COLO668 (cell line): ENCODE measurements at regions not wholly inside any gene's neighbourhood (a gene's known extent, or its start where the extent isn't known, plus 50 kb on each side); places are given as distances from the start of the nearest gene placed in this dataset.
A peak's percentile ranks its signal among the peaks of the same experiment; 100 is the strongest.

Experiments
- DNase-seq: peaks from one replicate; lab custom pipeline; 2025; ENCODE audit not compliant: unreplicated experiment; lab: John Stamatoyannopoulos, UW

DNA sequence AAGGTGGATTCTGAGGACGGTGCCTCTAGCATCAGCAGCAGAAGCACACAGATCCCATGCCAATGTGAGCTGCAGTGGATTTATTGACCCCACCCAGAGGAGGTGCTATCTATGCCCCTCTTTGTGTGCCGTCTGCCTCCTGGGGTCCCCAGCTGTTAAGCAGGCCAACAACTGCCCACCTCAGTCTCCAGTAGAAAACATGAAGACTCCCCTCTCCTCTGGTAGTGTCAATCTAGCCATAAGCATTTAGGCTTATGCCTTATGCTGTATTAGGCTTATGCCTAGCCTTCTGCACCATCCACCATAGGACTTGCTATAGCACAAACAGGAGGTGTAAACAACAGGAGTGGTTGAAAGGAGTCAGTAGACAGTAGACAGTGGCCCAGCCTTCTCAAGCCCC, 417.9 kb upstream of the C16orf82 start:
- no peak for DNase-seq

DNA sequence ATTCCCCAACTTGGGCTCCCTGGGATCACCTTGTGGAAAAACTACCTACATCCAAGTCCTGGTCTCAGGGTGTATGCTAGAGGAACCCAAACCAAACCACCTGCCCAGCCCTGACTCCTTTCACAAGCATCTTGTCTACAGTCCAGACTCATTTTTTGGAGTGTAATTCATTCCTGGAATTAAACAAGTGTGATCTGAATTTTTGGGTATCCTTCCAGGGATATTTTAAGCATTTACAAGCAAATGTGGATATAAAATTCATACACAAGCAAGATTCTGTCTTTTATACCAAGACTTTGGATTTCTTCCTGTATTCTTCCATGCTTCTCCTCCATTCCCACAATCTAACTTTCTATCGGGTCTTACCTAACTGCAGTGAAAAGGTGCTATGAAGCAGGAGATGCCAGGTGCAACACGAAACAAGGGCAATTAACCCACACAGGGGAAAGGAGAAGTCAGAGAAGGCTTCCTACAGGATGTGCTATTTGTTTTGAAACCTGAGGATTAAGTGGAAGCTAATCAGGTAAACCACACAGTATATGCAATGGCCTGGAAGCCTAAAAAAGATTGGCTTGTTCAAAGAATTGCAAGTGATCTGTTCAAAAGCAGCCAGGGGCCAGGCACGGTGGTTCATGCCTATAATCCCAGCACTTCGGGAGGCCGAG, 417.2 kb upstream of the C16orf82 start:
- DNase-seq, result peak; percentile 54

DNA sequence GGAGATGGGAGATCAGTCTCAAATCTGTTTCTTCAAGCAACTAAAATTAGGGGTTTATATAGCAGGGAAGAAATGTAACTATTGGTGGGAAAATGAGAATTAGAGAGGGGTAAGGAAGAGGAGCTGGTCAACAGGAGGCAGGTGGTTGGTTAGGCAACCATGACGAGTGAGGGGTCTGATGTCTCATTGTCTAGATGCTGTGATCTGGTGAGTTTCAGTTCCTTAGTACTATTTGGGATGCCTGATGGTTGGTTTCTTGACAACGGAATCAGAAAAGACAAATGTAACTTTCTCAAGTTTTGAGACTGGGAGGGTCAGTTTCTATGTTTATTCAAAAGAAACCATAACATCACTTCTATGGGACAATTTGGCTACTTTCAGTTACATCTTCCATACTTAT, 415.3 kb upstream of the C16orf82 start:
- DNase-seq, result no peak

DNA sequence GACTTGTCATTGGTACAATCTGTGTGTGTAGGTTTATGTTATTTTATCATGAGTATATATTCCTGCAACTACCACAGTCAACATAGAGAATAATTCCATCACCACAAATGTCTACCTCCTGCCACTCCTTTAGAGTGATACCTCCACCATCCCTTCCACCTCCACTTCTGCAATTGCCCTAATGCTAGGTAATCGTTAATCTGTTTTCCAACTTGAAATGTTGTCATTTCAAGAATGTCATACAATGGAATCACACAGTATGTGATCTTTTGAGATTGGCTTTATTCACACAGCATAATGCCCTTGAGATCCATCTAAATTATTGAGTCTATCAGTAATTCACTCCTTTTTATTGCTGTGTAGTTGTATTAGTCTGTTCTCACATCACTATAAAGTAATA, 414.8 kb upstream of the C16orf82 start:
- DNase-seq, result no peak

DNA sequence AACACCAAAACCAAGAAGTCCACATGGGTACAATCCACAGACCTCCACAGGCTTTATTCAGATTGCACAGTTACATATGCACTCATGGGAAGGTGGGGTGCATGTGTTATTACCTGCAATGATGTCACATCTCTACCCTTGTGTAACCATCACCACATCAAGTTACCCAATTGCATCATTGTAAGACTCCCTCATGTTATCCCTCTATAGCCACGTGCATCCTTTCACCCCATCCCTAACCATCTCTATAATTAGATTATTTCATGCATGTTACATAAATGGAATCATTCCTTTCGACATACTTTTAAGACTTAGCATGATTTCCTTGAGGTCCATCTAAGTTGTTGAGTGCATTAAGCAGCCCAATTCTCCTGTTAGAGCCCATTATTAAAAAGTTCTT, 408.2 kb upstream of the C16orf82 start:
- no peak for DNase-seq

DNA sequence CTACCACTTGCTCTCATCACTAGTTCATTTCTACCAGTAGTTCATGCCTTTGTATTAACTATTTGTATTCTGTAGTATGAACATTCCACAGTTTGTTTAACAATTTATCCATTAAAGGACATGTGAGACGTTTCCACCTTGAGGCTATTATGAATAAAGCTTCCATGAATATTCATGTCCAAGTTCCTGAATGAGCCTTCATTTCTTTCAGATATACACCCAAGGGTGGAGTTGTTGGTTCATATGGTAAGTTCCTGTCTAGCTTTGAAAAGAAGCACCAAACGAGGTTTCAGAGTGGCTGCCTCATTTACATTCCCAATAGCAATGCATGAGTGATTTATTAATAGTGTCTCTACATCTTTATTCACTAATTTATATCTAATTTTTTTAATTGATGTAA, 407.8 kb upstream of the C16orf82 start:
- DNase-seq, result no peak

DNA sequence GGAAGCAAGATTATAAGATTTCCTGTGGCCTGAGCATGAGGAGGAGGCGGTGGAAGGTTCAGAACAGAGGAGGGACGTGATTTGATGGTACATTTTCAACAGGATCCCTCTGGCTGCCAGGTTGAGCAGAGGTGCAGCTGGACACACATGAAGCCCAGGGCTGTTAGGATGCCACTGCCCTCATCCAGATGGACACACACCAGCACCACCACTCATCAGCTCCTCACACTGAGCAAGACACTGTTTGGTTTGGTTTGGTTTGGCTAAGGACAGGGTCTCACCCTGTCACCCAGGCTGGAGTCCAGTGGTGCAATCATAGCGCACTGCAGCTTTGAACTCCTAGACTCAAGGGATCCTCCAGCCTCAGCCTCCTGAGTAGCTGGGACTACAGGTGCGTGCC, 402.6 kb upstream of the C16orf82 start:
- DNase-seq, result no peak

DNA sequence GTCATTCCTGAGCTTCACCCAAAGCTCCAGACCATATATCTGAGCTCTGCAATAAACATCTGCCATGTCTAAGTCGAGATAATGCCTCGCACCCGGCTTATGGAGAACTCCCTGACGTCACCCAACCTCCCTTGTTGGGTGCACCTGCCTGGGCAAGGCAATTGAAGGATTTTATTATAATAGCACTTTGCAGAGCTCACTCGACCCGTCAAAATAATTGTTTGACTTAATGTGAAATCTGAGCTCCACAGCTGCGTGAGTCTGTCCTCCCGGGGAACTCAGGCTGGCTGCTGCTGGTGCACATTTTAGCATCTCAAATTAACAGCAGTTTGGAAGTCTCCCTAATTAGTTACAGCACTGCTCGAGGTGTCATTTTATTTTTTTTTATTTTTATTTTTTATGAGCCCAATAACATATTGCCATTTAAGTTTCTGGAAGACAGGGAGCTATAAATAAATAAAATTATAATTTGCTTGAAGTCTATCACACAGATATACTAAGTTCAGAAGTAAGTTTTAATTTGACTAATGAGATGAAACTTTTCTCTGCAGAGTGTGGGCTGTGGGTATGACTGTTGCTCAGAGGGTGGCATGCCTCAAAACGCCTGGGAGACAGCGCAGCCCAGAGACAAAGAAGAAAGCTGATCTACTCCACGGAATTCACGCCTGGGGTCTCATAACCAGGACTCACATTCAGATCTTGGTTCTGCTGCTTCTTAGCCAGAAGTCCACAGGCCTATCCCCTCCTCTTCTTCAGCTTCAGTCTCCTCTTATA, 401.4 kb upstream of the C16orf82 start:
- DNase-seq, result peak; percentile 91

DNA sequence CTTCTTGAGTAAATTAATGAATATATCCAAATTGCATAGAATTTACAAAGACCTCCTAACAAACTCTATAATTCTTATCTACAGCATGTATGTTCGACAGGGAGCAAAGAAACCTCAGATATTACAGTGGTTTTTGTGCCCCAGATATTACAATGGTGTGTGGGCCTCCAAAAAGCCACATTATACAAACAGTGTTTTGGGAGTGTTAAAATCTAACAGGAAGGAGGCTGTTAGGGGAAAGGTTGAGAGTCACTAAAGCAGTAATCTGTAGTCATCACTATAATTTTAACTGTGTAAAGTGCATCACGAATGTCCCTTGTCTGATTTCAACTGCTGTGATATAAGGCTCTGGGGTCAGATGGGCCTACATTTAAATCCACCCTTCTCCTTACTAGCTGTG, 400.2 kb upstream of the C16orf82 start:
- DNase-seq, result no peak

DNA sequence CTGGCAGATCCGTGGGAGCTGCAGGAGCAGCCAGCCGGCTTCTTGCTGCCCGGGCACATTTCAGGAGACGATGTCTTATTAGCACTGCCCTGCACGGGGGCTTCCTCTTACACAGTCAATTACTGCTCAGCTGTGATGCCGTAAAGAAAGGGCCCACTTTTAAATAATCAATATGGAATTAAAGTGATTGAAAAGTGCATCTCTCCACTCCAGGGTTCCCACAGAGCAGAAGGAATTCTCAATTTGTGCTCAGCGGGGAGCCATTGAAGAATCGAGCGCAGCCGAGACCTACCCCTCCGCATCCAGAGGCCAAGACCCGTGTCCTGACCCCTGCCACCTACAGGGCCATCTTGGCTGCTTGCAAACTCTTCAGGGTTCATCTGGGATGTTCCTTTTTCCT, 399.4 kb upstream of the C16orf82 start:
- DNase-seq, result no peak

DNA sequence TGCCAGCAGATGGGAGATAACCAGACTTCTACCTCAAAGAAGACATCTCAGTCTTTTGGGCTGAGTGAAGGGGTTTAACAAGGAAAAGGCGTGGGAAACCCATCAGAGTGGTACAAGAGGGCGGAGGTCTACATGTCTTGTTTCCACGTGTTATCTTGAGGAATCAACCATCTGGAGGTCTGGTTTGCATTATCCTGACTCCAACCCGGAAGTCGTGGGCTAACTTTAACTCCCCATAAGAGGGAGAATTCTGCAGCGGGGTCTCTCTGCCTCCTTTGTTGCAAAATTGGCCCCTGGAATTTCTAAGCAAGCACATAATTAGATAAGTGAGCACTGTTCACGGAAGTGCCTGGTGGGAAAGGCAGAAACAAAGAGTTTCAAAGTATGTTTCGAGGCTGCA, 398.7 kb upstream of the C16orf82 start:
- no peak for DNase-seq

DNA sequence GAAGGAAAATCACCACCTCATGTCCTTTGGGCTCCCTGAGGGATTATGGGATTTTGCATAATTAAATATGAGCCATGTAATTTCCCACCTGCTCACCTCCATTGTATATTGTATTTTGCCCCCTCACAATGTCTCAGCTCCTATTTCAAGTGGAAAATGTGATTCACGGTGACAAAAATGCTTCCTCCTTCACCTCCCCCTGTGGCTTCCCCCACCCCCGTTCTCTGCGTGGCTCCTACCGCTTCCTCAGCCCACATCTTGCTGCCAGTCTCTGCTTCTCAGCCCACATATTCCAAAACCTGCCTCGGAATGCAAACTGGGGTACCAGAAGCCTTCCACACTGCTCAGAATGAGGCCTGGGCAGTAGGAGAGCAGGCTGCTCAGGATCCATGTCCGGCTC, 394.5 kb upstream of the C16orf82 start:
- DNase-seq, result no peak

DNA sequence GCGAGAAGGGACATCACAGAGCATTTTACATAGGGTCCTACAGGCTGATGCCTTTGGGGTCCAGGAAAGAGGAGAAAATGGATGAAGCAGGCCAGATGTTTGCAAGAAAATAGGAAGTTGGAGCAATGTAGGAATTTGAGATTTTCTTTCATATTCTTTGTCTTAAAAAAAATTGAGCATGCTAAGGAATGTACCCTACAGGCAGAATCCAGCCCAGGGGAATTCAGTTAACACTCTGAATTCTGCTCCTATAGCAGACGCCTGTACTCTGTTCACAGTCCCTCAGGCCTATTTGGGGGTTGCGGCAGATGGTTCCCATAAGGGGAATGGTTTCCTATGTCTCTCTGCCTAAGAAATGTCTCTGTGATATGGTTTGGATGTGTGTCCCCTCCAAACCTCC, 393.7 kb upstream of the C16orf82 start:
- no peak for DNase-seq

DNA sequence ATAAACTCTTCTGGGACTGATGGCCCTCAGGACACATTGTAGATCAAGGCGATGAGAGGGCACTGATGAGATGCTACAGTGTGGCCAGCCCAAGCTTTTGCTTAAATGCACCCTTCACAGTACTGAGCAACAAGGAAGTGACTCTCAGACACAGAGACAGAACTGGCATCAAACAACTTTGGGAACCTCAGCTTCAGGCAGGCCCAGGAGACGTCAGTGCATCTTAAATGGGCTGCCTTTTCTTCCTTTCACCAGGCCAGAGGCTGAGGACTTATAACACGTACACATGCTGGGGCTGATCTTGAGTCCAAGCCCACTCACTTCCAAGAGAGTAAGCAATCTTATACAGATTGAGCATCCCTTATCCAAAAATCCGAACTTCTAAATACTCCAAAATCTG, 386.1 kb upstream of the C16orf82 start:
- DNase-seq, result no peak

DNA sequence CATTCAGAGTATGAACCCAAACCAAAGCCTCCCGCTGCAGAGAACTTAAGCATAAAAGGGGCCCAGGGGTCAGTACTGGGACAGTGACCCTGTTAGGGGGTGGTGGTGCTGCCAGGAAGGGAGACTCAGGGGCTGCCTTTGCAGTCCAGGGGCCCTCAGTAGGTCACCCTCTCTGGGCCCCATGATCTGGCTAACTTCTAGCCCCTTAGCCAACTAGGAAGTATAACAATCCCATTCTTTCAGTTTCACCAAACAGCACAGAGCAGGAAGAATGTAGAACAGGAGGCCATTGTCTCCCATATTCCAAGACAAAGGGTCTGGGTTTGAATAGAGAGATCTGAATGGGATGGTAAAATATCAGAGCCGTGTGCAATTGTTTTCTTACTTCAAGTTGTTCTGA, 378.6 kb upstream of the C16orf82 start:
- no peak for DNase-seq

DNA sequence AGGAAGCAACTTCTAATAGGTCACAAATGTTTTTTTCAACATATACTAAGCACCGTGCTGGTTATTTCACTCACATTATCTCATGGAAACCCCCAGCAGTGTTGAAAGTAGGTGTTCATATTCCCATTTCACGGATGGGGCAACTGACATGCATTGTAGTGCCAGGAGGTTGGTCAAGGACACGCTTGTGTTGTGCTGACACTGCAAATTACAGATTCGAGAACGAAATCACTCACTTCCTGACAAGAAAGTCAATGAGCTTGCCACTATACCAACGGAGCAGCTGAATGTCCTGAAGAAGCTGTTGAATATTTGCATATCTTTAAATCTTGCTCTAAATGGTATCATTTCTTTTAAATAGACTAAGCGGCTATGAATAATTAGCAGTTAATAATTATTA, 378.0 kb upstream of the C16orf82 start:
- no peak for DNase-seq

DNA sequence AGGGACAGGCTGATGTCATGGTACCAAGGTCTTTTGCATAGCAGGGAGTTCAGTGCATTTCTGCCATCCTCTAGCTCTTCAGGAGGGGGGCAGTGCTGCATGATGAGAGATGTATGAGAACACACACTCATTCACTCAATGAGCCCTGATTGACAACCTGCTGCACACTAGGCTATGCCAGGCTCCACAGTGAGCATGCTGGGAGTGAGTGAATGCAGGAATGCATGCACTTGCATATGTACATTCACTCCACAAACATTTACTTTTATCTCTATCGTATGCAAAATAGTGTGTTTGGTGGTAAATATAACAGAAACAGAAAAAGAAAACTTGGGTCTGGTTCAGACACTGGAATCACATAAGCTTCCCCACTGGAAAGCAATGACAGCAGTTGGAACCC, 374.1 kb upstream of the C16orf82 start:
- no peak for DNase-seq

DNA sequence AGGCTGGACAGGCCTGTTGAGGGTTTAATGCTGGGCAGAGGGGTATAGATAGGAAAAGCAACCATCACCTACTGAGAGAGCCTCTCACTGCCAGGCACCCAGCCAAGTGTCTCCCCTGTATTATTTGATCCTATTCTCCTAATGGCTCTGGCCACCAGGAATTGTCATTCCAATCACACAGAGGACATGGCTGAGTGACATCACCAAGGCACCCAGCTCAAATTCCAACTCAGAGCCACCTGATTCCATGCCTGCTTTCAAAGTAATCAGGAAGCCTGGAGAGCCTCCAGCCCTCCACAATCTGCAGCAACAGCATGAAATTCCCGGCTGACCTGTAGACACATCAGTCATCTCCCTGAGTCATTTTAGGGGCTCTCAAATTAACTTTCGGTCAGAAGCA, 368.9 kb upstream of the C16orf82 start:
- peak; percentile 59 for DNase-seq

DNA sequence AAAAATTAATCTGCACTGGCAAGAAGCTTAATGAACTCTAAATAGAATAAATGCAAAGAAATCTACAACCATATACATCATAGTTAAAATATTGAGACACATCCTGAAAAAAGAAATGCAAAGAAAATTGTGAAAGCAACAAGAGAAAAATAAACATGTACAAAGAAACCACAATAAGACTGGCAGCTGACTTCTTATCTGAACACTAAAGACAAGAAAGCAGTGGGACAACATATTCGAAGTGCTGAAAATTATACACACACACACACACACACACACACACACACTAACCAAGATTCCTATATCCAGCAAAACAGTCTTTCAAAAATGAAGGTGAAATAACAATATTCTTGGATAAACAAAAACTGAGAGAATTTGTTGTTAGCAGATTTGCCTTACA, 366.5 kb upstream of the C16orf82 start:
- no peak for DNase-seq

DNA sequence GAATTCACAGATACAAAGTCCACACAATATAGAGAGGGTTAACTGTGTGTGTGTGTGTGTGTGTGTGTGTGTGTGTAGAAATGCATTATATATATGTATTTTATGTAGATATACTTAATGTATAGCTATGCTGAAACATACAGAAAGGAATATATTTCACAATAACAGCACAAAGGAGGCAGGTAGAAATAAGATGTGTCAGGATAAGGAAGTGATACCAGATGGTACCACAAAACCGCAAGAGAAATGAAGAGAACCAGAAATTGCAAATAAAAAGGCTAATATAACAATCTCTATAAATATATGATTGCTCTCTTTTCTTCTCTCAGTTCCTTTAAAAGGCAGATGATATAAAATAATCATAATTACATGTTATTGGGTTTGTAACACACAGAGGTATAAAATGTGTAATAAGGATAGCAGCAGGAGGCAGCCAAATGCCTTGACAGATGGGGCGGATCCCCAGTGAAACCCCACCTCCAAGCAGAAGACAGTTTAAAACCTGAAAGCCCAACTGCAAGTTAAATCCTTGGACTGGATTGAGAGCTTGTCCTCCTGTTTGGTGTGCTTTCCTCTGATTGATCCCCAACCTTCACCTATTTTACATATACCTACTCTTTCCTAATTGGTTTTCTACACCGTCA, 365.4 kb upstream of the C16orf82 start:
- no peak for DNase-seq

DNA sequence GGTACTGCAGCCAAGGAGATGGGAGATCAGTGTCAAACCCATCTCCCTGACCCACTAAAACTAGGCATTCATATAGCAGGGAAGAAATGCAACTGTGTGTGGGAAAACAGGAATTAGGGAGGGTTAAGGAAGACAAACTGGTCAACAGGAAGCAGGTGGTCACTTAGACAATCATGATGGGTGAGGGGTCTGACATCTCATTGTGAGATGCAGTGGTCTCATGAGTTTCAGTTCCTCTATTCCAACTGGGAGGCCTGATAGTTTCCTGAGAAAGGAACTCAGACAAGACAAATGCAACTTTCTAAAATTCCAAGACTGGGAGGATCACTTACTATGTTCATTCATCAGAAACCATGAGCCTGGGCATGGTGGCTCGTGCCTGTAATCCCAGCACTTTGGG, 361.4 kb upstream of the C16orf82 start:
- DNase-seq, result no peak

DNA sequence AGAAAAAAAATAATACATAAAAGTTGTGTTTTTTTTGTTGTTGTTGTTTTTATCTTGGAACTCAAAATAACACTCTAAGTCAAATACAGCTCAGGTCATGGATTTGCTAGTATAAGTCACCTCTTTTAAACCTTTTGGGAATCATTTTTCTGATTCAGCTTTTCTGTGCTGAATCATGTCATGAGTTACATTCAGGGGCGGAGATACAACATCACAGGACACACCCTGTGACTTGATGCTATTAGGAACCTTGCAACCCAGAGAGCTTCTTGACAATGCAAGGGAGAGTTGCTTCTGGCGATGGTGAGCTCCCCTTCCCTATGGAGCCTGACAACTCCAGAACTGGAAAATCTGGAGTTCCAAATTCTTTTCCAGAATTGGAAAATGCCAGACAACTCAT, 358.3 kb upstream of the C16orf82 start:
- DNase-seq, result no peak
